GM12864 (cell line): ENCODE measurements at regions not wholly inside any gene's neighbourhood (a gene's known extent, or its start where the extent isn't known, plus 50 kb on each side); places are given as distances from the start of the nearest gene placed in this dataset.

Source experiments
- DNase-seq: peaks from one replicate; pipeline ENCODE4 v3.0.0-alpha.2; 2011; ENCODE audit warnings: low read depth
- H3K4me3 ChIP-seq: 2 replicates; pipeline ENCODE4 v1.5.1; 2011; ENCODE audit warnings: mild to moderate bottlenecking, low read depth, low read length, control low read depth
- CTCF ChIP-seq: IDR thresholded peaks from 2 replicates; pipeline ENCODE4 v1.5.1; 2011; ENCODE audit warnings: low read depth, mild to moderate bottlenecking, moderate library complexity, low read length, control low read depth, inconsistent platforms; ENCODE audit errors: missing control alignments

GRCh38 chr15:62505762-62506161 lies 340.7 kb upstream of the C2CD4B start:
- no peak for TF ChIP-seq CTCF
- H3K4me3 ChIP-seq = no peak overlapping the region
- DNase-seq = no peak

GRCh38 chr15:62506217-62506805 lies 341.2 kb upstream of the C2CD4B start:
- no peak overlapping the region for H3K4me3 ChIP-seq
- no peak for DNase-seq
- TF ChIP-seq CTCF = no peak

GRCh38 chr15:62509395-62509958 lies 344.4 kb upstream of the C2CD4B start:
- H3K4me3 ChIP-seq = no peak overlapping the region
- TF ChIP-seq CTCF = no peak
- DNase-seq = no peak

GRCh38 chr15:62510791-62511190 lies 345.7 kb upstream of the C2CD4B start:
- DNase-seq = no peak
- no peak for TF ChIP-seq CTCF
- H3K4me3 ChIP-seq = no peak overlapping the region

- TF ChIP-seq CTCF = no peak
Observed at GRCh38 chr15:62512904-62513303, 347.8 kb upstream of the C2CD4B start.

GRCh38 chr15:62513893-62514292 lies 348.8 kb upstream of the C2CD4B start:
- no peak for TF ChIP-seq CTCF
- DNase-seq = no peak
- H3K4me3 ChIP-seq = no peak overlapping the region

More at GRCh38 chr15:62512904-62513303, 347.8 kb upstream of the C2CD4B start:
- no peak overlapping the region for H3K4me3 ChIP-seq
- no peak for DNase-seq
